Hepatocyte (in vitro differentiated cells): ENCODE measurements at regions not wholly inside any gene's neighbourhood (a gene's known extent, or its start where the extent isn't known, plus 50 kb on each side); places are given as distances from the start of the nearest gene placed in this dataset.

Experiments
- EZH2 ChIP-seq: fragments of 200-600 bp; sonication (generic); IDR thresholded peaks from 2 replicates; pipeline ENCODE4 v1.6.1; 2016; ENCODE audit warnings: antibody characterized with exemption, mild to moderate bottlenecking, borderline replicate concordance
- TF ChIP-seq, protein P1 (sequence below): fragments of 200-600 bp; sonication (generic); IDR thresholded peaks from 2 replicates; pipeline ENCODE4 v1.5.1; 2016; ENCODE audit warnings: antibody characterized with exemption, mild to moderate bottlenecking; ENCODE audit not compliant: poor library complexity

DNA sequence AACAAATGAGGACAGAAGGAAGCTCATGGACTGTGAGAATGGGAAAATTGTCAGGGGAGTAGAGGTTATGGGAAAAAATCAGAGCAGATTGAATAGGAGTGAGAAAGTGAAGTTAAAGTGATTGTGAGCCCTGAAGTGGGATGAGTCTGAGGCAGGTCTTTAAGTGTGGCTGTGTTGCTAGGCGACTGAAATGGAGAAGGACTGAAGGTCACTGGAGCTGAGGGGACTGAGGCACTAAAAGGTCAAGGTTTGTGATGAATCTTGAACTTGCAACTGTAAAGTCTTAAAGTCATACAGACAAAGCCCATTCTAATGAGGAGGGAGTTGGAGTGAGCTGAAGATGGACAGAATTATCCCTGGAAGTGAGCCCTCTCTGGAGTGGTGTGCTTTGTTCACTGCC is 518.9 kb downstream of the TUSC7 start:
- TF ChIP-seq, protein P1, sequence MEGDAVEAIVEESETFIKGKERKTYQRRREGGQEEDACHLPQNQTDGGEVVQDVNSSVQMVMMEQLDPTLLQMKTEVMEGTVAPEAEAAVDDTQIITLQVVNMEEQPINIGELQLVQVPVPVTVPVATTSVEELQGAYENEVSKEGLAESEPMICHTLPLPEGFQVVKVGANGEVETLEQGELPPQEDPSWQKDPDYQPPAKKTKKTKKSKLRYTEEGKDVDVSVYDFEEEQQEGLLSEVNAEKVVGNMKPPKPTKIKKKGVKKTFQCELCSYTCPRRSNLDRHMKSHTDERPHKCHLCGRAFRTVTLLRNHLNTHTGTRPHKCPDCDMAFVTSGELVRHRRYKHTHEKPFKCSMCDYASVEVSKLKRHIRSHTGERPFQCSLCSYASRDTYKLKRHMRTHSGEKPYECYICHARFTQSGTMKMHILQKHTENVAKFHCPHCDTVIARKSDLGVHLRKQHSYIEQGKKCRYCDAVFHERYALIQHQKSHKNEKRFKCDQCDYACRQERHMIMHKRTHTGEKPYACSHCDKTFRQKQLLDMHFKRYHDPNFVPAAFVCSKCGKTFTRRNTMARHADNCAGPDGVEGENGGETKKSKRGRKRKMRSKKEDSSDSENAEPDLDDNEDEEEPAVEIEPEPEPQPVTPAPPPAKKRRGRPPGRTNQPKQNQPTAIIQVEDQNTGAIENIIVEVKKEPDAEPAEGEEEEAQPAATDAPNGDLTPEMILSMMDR = no peak
- no peak for TF ChIP-seq EZH2
